Vagina (tissue), 2 donors: ENCODE measurements at regions not wholly inside any gene's neighbourhood (a gene's known extent, or its start where the extent isn't known, plus 50 kb on each side); places are given as distances from the start of the nearest gene placed in this dataset.

Source experiments
- CTCF ChIP-seq, 3 experiments: fragments of 450-650 bp in 2 of 3; fragments of 200-600 bp in 1 of 3; sonication (generic) in 1 of 3; IDR thresholded peaks; one replicate each; pipeline ENCODE4 v1.5.1; 2017 to 2019; ENCODE audit warnings: antibody characterized with exemption in 3 of 3, mild to moderate bottlenecking in 2 of 3, moderate library complexity in 2 of 3
- POLR2A ChIP-seq, 2 donors: fragments of 450-650 bp; IDR thresholded peaks; one replicate each; pipeline ENCODE4 v1.6.1; 2017; ENCODE audit warnings: antibody characterized with exemption in 2 of 2, mild to moderate bottlenecking in 2 of 2, moderate library complexity in 2 of 2
- POLR2AphosphoS5 ChIP-seq, 2 donors: sonication (generic); formaldehyde crosslinking; IDR thresholded peaks; one replicate each; pipeline ENCODE4 v1.9.0; 2017; ENCODE audit warnings: antibody characterized with exemption in 2 of 2, mild to moderate bottlenecking in 2 of 2, low read depth in 1 of 2; ENCODE audit not compliant: insufficient read depth in 1 of 2

GRCh38 chr10:34940436-34940835, 125.3 kb upstream of the PARD3 start:
- TF ChIP-seq CTCF (IDR thresholded peaks at IDR 0.05) (no peak), POLR2A (IDR thresholded peaks at IDR 0.05) (no peak), POLR2AphosphoS5 (IDR thresholded peaks at IDR 0.05; ENCODE audit: insufficient read depth in 1 of 2, low read depth in 1 of 2) (peak in 1 of 2 donors; percentile 13)
